Ascending aorta (tissue), 2 donors: ENCODE measurements at regions not wholly inside any gene's neighbourhood (a gene's known extent, or its start where the extent isn't known, plus 50 kb on each side); places are given as distances from the start of the nearest gene placed in this dataset.

Experiments
- DNase-seq, 2 donors: peaks; one replicate each; pipeline ENCODE4 v3.0.0-alpha.2; 2019; ENCODE audit warnings: low spot score in 2 of 2
- H3K27ac ChIP-seq, 2 donors: fragments of 200-600 bp; sonication (generic); one replicate each; pipeline ENCODE4 v1.5.1; 2016 to 2017; ENCODE audit warnings: mild to moderate bottlenecking in 1 of 2
- H3K27me3 ChIP-seq: fragments of 200-600 bp; sonication (generic); one replicate; pipeline ENCODE4 v1.5.1; 2017
- H3K36me3 ChIP-seq, 2 donors: fragments of 200-600 bp; sonication (generic); one replicate each; pipeline ENCODE4 v1.5.1; 2016
- H3K4me1 ChIP-seq, 2 donors: fragments of 200-600 bp; sonication (generic); one replicate each; pipeline ENCODE4 v1.5.1; 2016 to 2017; ENCODE audit warnings: mild to moderate bottlenecking in 1 of 2
- H3K4me3 ChIP-seq, 2 donors: fragments of 200-600 bp; sonication (generic); one replicate each; pipeline ENCODE4 v1.5.1; 2016 to 2017; ENCODE audit warnings: mild to moderate bottlenecking in 1 of 2
- H3K9me3 ChIP-seq, 2 donors: fragments of 200-600 bp; sonication (generic); one replicate each; pipeline ENCODE4 v1.5.1; 2016
- intact Hi-C: fragments of 100-400 bp; cut with DNase I; formaldehyde crosslinking; loops from one replicate; pipeline ENCODE4 v1.15.1; 2023
- TF ChIP-seq, protein P1 (sequence below), 3 experiments: fragments of 200-600 bp in 2 of 3; fragments of 450-650 bp in 1 of 3; sonication (generic) in 2 of 3; IDR thresholded peaks; one replicate each; pipeline ENCODE4 v1.5.1; 2016 to 2019; ENCODE audit warnings: antibody characterized with exemption in 3 of 3, mild to moderate bottlenecking in 1 of 3, moderate library complexity in 1 of 3

DNA sequence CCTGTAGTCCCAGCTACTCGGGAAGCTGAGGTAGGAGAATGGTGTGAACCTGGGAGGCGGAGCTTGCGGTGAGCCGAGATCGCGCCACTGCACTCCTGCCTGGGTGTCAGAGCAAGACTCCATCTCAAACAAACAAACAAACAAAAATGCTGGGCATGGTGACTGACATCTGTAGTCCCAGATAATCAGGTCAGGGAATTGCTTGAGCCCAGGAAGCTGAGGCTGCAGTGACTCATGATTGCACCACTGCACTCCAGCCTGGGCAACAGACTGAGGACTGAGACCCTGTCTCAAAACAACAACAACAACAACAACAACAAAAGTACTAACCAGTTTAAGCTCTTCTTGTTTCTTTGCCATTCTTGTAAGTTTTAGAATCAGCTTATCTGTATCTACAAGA is 383.0 kb upstream of the PMFBP1 start:
- Histone ChIP-seq H3K27me3 (no peaks in the 10 kb centered on the region), H3K4me1 (no peaks in the 10 kb centered on the region), H3K27ac (no peak overlapping the region), H3K4me3 (no peak overlapping the region), H3K9me3 (peaks cover 0 to 8% of the 10 kb centered on the region in 2 donors), H3K36me3 (no peaks in the 10 kb centered on the region)
- no peak for DNase-seq
- TF ChIP-seq, protein P1, sequence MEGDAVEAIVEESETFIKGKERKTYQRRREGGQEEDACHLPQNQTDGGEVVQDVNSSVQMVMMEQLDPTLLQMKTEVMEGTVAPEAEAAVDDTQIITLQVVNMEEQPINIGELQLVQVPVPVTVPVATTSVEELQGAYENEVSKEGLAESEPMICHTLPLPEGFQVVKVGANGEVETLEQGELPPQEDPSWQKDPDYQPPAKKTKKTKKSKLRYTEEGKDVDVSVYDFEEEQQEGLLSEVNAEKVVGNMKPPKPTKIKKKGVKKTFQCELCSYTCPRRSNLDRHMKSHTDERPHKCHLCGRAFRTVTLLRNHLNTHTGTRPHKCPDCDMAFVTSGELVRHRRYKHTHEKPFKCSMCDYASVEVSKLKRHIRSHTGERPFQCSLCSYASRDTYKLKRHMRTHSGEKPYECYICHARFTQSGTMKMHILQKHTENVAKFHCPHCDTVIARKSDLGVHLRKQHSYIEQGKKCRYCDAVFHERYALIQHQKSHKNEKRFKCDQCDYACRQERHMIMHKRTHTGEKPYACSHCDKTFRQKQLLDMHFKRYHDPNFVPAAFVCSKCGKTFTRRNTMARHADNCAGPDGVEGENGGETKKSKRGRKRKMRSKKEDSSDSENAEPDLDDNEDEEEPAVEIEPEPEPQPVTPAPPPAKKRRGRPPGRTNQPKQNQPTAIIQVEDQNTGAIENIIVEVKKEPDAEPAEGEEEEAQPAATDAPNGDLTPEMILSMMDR (IDR thresholded peaks at IDR 0.05), result no peak
- intact Hi-C loops, result no loop called here

- Histone ChIP-seq H3K27ac (no peak overlapping the region), H3K4me3 (no peak overlapping the region), H3K36me3 (no peaks in the 10 kb centered on the region), H3K27me3 (no peaks in the 10 kb centered on the region), H3K9me3 (peaks cover 0 to 10% of the 10 kb centered on the region in 2 donors), H3K4me1 (no peaks in the 10 kb centered on the region)
- DNase-seq, result no peak
- intact Hi-C loops, result no loop called here
- TF ChIP-seq, protein P1 (IDR thresholded peaks at IDR 0.05), result no peak
Observed at GRCh38 chr16:72552654-72553053, 380.7 kb upstream of the PMFBP1 start.

- Histone ChIP-seq H3K27me3 (no peaks in the 10 kb centered on the region), H3K9me3 (peaks cover 0 to 10% of the 10 kb centered on the region in 2 donors), H3K4me3 (no peak overlapping the region), H3K4me1 (no peaks in the 10 kb centered on the region), H3K36me3 (no peaks in the 10 kb centered on the region), H3K27ac (no peak overlapping the region)
- no peak for DNase-seq
- intact Hi-C loops, result no loop called here
- TF ChIP-seq, protein P1 (IDR thresholded peaks at IDR 0.05), result no peak
Observed at GRCh38 chr16:72551649-72552048, 379.7 kb upstream of the PMFBP1 start.

DNA sequence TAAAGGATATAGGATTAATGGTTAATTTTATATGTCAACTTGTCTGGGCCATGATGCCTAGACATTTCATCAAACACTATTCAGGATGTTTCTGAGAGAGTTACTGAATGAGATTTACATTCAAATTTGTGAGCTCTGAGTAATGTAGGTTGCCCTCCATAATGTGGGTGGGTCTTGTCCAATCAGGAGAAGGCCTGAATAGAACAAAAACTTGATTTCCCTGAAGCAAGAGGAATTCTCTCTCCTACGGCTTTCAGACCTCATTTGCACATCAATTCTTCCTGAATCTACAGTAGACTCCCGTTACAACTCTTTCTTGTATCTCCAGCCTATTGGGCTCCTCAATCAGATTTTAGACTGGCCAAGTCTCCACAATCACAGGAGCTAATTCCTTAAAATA is 377.9 kb upstream of the PMFBP1 start:
- TF ChIP-seq, protein P1 (IDR thresholded peaks at IDR 0.05), result no peak
- Histone ChIP-seq H3K27me3 (no peaks in the 10 kb centered on the region), H3K4me3 (no peak overlapping the region), H3K27ac (no peak overlapping the region), H3K4me1 (no peaks in the 10 kb centered on the region), H3K36me3 (no peaks in the 10 kb centered on the region), H3K9me3 (peaks cover 0 to 10% of the 10 kb centered on the region in 2 donors)
- no peak for DNase-seq
- intact Hi-C loops, result no loop called here

- no peak overlapping the region for H3K27ac ChIP-seq
- no peaks in the 10 kb centered on the region for H3K4me1 ChIP-seq
- intact Hi-C loops, result no loop called here
- DNase-seq, result no peak
- H3K27me3 ChIP-seq, result no peaks in the 10 kb centered on the region
- TF ChIP-seq, protein P1 (IDR thresholded peaks at IDR 0.05), result no peak
- no peaks in the 10 kb centered on the region for H3K36me3 ChIP-seq
- H3K4me3 ChIP-seq, result no peak overlapping the region
- H3K9me3 ChIP-seq, result no peaks in the 10 kb centered on the region
Observed at GRCh38 chr16:72542102-72542501, 370.1 kb upstream of the PMFBP1 start.

DNA sequence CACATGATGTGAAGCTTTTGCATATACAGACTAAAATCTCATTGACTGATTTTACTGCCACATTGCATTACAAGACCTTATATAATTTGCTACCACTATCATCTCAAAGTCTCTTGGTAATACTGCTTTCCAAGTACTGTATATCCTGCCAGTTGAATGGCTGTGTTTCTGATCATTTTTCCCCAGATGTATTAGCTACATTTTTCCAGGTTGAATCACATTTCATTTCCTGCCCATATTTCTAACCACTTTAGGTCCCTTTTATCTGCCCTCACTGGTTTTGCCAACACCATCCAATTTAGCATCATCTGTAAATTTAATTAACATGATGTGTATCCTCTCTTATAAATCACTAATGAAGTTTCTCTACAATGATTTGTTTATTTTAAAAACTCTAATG is 365.7 kb upstream of the PMFBP1 start:
- Histone ChIP-seq H3K4me1 (no peaks in the 10 kb centered on the region), H3K9me3 (no peaks in the 10 kb centered on the region), H3K27me3 (no peaks in the 10 kb centered on the region), H3K27ac (no peak overlapping the region), H3K36me3 (no peaks in the 10 kb centered on the region), H3K4me3 (no peak overlapping the region)
- DNase-seq, result no peak
- TF ChIP-seq, protein P1 (IDR thresholded peaks at IDR 0.05), result no peak
- intact Hi-C loops, result no loop called here
